Caki2 (cell line): ENCODE measurements at regions not wholly inside any gene's neighbourhood (a gene's known extent, or its start where the extent isn't known, plus 50 kb on each side); places are given as distances from the start of the nearest gene placed in this dataset.
A peak's percentile ranks its signal among the peaks of the same experiment; 100 is the strongest.

Experiments used
- DNase-seq: peaks from one replicate; pipeline ENCODE4 v3.0.0-alpha.2; 2015; ENCODE audit warnings: low read depth
- in situ Hi-C: cut with HindIII; loops from 2 replicates; pipeline ENCODE4 v1.10.0; 2016; ENCODE audit warnings: low sequenced_read_pairs, low pct_unique_long_range_greater_than_20kb, mixed read lengths

DNA sequence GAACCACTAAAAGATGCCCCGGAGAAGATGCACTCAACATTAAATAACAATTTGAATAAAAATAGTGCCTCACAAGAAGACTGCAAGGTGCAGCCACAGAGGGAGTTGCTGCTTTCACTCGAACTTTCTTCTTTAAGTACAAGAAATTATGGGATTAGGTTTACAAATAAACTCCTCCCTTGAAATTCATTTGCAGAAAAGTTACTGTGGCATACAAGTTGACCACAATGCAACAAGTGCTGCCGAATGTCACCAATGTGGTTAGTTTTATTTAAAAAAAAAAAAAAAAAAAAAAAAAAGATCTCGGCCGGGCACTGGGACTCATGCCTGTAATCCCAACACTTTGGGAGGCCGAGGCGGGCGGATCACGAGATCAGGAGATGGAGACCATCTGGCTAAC lies 76.8 kb upstream of the RAB4A start:
- DNase-seq: no peak
- in situ Hi-C loops: no loop called here

DNA sequence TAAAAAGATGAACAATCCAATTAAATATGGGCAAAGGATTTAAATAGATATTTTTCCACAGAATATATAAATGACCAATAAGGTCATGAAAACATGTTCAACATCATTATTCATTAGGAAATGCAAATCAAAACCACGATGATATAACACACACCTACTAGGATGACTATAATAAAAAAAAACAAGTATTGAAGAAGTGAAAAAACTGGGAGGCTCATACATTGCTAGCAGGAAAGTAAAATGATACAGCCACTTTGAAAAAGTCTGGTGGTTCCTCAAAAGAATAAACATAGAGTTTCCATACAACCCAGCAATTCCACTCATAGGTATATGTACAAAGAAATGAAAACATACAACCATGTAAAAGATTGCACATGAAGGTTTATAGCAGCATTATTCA lies 75.7 kb upstream of the RAB4A start:
- in situ Hi-C loops: no loop called here
- no peak for DNase-seq

GRCh38 chr1:229196404-229197264 lies 74.3 kb upstream of the RAB4A start:
- in situ Hi-C loops: no loop called here
- DNase-seq: no peak

GRCh38 chr1:229197265-229197585 lies 73.7 kb upstream of the RAB4A start:
- no peak for DNase-seq
- in situ Hi-C loops: no loop called here

DNA sequence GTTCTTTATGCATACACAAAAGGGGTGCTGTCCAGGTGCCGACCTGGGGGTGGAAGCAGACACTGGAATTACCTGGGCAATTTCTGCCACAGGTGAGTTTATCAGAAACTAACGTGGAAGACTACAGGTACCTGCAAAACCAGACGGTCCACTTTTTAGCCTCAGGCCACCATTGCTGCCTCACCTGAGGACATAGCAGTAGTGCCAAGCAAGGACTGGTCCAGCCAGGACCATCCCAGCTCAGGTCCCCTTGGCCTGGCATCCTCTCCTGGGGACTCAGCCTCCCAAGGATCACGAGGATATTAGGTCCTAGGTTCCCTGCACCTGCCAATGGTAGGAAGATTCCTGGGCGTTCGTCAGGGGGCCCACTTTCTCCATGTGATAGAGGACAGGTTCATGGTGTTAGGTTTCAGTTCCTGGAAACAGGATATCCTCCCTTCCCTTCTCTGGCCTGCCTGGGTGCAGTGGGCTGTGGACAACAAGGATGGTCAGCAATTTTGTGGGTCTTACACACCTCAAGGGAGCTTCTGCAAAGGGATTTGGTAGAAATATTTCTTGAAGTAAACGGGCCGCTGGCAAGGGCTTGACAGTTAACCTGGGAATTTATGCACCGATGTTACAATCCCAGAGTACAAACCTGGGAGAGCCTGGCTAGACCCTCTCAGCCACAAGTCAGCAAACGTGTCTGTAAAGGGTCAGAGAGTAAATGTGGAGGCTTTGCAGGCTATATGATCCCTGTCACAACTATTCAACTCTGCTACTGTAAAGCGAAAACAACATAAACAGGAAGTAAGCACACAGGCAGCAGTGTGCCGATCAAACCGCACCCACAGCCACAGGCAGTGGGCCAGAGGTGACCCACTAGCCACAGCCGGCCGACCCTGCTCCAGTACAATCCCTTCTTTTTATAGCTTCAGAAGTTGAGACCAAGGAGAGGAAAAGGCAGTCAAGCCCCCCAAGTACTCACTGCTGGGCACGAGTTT lies 71.4 kb upstream of the RAB4A start:
- no peak for DNase-seq
- in situ Hi-C loops: no loop called here

GRCh38 chr1:229203030-229203751 lies 67.7 kb upstream of the RAB4A start:
- in situ Hi-C loops: no loop called here
- DNase-seq: peak; percentile 19

- in situ Hi-C loops: no loop called here
- DNase-seq: no peak
Observed at GRCh38 chr1:229203991-229204632, 66.8 kb upstream of the RAB4A start.

- no peak for DNase-seq
- in situ Hi-C loops: no loop called here
Observed at GRCh38 chr1:229204921-229205777, 65.8 kb upstream of the RAB4A start.

GRCh38 chr1:229205854-229206253 lies 65.1 kb upstream of the RAB4A start:
- in situ Hi-C loops: no loop called here

GRCh38 chr1:229207916-229208315 lies 63.0 kb upstream of the RAB4A start:
- in situ Hi-C loops: no loop called here
- no peak for DNase-seq

More at GRCh38 chr1:229205854-229206253, 65.1 kb upstream of the RAB4A start:
- DNase-seq: no peak

DNA sequence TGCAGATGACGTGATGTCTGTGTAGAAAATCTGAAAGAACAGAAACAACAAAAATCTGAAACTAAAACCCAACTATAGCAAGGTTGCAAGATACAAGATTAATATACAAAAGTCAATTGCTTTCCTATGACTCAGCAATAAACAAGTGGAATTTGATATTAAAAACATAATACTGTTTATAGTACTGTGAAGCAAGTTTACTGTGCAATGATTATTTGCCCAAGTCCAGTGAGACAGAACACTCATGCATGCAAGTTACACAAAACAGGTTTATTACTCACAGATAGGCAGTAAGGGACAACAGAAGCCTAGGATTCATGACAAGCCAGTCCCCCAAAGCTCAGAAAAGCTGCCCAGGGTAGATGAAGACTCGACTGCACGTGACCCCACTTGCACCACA lies 62.4 kb upstream of the RAB4A start:
- in situ Hi-C loops: no loop called here
- DNase-seq: no peak

GRCh38 chr1:229209386-229209785 lies 61.5 kb upstream of the RAB4A start:
- DNase-seq: no peak
- in situ Hi-C loops: no loop called here

- DNase-seq: no peak
- in situ Hi-C loops: no loop called here
Observed at GRCh38 chr1:229209816-229210215, 61.1 kb upstream of the RAB4A start.

DNA sequence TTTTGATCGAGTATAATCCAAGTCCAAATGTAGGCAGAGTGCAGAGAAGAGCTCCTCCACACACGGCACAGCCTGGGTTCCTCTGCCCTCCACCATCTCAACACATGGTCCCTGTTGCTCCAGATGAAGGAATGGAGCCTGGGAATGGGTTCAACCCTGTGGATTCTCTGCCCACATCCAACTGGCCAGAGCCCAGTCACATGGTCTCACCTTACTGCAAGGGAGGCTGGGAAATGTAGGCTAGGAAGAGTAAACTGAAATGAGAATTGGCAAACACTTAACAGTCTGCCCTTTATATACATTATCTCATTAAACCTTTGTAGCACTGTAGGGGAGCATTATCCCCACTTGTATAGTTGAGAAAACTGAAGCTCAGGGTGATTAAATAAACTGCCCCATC lies 60.1 kb upstream of the RAB4A start:
- DNase-seq: no peak
- in situ Hi-C loops: no loop called here

DNA sequence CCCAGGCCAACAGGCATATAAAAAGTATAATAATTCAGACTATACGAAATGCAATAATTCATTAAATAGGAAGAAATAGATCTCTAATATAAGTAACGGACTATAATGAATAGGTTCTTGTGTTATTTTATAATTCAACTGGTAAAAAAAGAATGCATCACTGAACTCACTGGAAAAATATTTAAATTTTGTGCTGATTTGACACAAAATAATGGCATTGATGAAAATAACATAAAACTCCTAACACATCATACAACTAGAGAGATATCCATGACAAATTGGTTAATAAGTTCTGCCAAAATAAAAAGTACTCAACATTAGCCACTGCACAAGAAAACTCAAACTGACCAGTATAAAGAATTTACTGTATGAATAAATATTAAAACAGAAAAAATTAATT lies 57.1 kb upstream of the RAB4A start:
- in situ Hi-C loops: no loop called here
- no peak for DNase-seq

- in situ Hi-C loops: no loop called here
- no peak for DNase-seq
Observed at GRCh38 chr1:229217716-229218115, 53.2 kb upstream of the RAB4A start.

DNA sequence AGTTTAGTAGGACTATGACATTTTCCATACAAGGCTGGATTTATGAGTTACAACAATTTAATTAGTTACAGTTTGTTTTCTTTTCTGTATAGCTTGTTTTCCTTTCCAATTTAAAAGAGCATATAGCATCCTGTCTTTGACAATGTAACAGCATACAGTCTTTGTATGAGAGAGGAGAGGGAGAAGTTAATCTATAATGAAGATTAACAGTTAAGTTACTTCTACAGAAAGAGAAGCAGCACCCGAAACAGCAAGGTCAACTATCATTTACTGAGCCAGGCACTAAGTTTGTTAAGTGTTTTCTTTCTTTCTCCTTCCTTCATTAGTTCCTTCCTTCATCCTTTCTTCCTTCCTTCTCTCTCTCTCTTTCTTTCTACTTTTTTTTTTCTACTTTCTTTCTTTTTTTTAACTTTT lies 52.3 kb upstream of the RAB4A start:
- DNase-seq: no peak
- in situ Hi-C loops: no loop called here
